H1 (cell line): ENCODE measurements at regions not wholly inside any gene's neighbourhood (a gene's known extent, or its start where the extent isn't known, plus 50 kb on each side); places are given as distances from the start of the nearest gene placed in this dataset.

Experiments used
- CTCF ChIA-PET: fragments of 300-600 bp; sonication (Branson Sonifier 250); formaldehyde crosslinking; loops from one replicate; lab custom pipeline; 2021; ENCODE audit not compliant: partially characterized antibody; lab: Charles Lee
- POLR2A ChIA-PET: fragments of 300-600 bp; sonication (Branson Sonifier 250); formaldehyde crosslinking; loops from one replicate; lab custom pipeline; 2021; ENCODE audit warnings: inconsistent platforms; ENCODE audit not compliant: partially characterized antibody; lab: Charles Lee
- DNase-seq, 2 experiments: peaks; one replicate each; pipeline versions ENCODE4 v3.0.0 to v3.0.0-alpha.2; 2010 to 2022; ENCODE audit warnings: low spot score in 2 of 2, low read depth in 1 of 2, mixed read lengths in 1 of 2
- FAIRE-seq: peaks from 2 replicates; lab custom pipeline; 2011; peaks lifted over from hg19 to GRCh38; lab: Jason Lieb, UNC
- H2AFZ ChIP-seq: 2 replicates; pipeline ENCODE4 v1.8.1; 2012; ENCODE audit warnings: low read length, inconsistent platforms
- H2AK5ac ChIP-seq: 2 replicates; pipeline ENCODE4 v1.6.1; 2013; ENCODE audit warnings: low read depth, low read length
- H2BK120ac ChIP-seq: replicated peaks from 2 replicates; pipeline ENCODE3; 2013; ENCODE audit warnings: low read depth, low read length, inconsistent platforms
- H2BK12ac ChIP-seq: 2 replicates; pipeline ENCODE4 v1.6.1; 2013; ENCODE audit warnings: low read depth, low read length
- H2BK15ac ChIP-seq: 2 replicates; pipeline ENCODE4 v1.6.1; 2013; ENCODE audit warnings: low read length
- H2BK20ac ChIP-seq: 2 replicates; pipeline ENCODE4 v1.6.1; 2013; ENCODE audit warnings: low read length
- H2BK5ac ChIP-seq: 2 replicates; pipeline ENCODE4 v1.6.1; 2013; ENCODE audit warnings: low read depth, low read length
- H3K14ac ChIP-seq: 2 replicates; pipeline ENCODE4 v1.6.1; 2013; ENCODE audit warnings: inconsistent platforms; ENCODE audit not compliant: insufficient read length
- H3K18ac ChIP-seq: 2 replicates; pipeline ENCODE4 v1.6.1; 2013; ENCODE audit warnings: low read length; ENCODE audit errors: extremely low read depth
- H3K23ac ChIP-seq: 2 replicates; pipeline ENCODE4 v1.6.1; 2013; ENCODE audit warnings: inconsistent platforms; ENCODE audit not compliant: insufficient read length
- H3K23me2 ChIP-seq: 2 replicates; pipeline ENCODE4 v1.6.1; 2013; ENCODE audit warnings: low read depth, low read length
- H3K27ac ChIP-seq: 2 replicates; pipeline ENCODE4 v1.6.1; 2011; ENCODE audit warnings: low read depth, low read length, inconsistent platforms
- H3K27me3 ChIP-seq, 4 experiments: replicated peaks in 1 of 4; 1 replicate in 1 of 4; 2 replicates in 3 of 4; pipeline versions ENCODE4 v1.6.1 to v1.8.1; 2011 to 2013; ENCODE audit warnings: low read length in 3 of 4, mild to moderate bottlenecking in 3 of 4, inconsistent platforms in 2 of 4, mixed read lengths in 2 of 4, moderate library complexity in 1 of 4; ENCODE audit not compliant: control insufficient read depth in 3 of 4, insufficient read depth in 3 of 4; ENCODE audit errors: extremely low read depth in 1 of 4
- H3K36me3 ChIP-seq, 4 experiments: 2 replicates each; pipeline versions ENCODE4 v1.6.1 to v1.8.1; 2011 to 2013; ENCODE audit warnings: mild to moderate bottlenecking in 4 of 4, low read length in 3 of 4, moderate library complexity in 2 of 4, control low read depth in 1 of 4, inconsistent platforms in 1 of 4; ENCODE audit not compliant: insufficient read depth in 4 of 4, control insufficient read depth in 2 of 4
- H3K4ac ChIP-seq: replicated peaks from 2 replicates; pipeline ENCODE3; 2013; ENCODE audit warnings: low read length, low read depth, mixed read lengths, inconsistent platforms; ENCODE audit not compliant: insufficient read length
- H3K4me1 ChIP-seq, 4 experiments: replicated peaks in 1 of 4; 1 replicate in 1 of 4; 2 replicates in 3 of 4; pipeline versions ENCODE4 v1.6.1 to v1.8.1; 2011 to 2013; ENCODE audit warnings: low read length in 3 of 4, inconsistent platforms in 2 of 4, mixed read lengths in 1 of 4; ENCODE audit not compliant: insufficient read depth in 4 of 4, control insufficient read depth in 3 of 4
- H3K4me2 ChIP-seq, 2 experiments: 2 replicates each; pipeline versions ENCODE4 v1.6.1 to v1.8.1; 2011 to 2013; ENCODE audit warnings: low read depth in 2 of 2, low read length in 2 of 2, control low read depth in 1 of 2, inconsistent platforms in 1 of 2, mild to moderate bottlenecking in 1 of 2; ENCODE audit not compliant: insufficient read depth in 1 of 2
- H3K4me3 ChIP-seq, 4 experiments: fragments of 200-600, 300-600 bp in 1 of 4; sonication (generic), shearing (Covaris generic), sonication (Bioruptor Twin) in 1 of 4; 2 replicates each; pipeline versions ENCODE4 v1.5.1 to v1.8.1; 2011 to 2016; ENCODE audit warnings: low read length in 4 of 4, low read depth in 3 of 4, control low read depth in 2 of 4, inconsistent platforms in 2 of 4, mild to moderate bottlenecking in 2 of 4, mixed read lengths in 1 of 4, moderate library complexity in 1 of 4; ENCODE audit not compliant: insufficient read depth in 2 of 4; ENCODE audit errors: extremely low read depth in 1 of 4
- H3K56ac ChIP-seq: replicated peaks from 2 replicates; pipeline ENCODE3; 2013; ENCODE audit warnings: low read depth, mild to moderate bottlenecking, mixed read lengths, low read length, inconsistent platforms; ENCODE audit not compliant: insufficient read length
- H3K79me1 ChIP-seq: 2 replicates; pipeline ENCODE4 v1.6.1; 2013; ENCODE audit warnings: low read depth, low read length, control low read depth
- H3K79me2 ChIP-seq, 2 experiments: 2 replicates each; pipeline versions ENCODE4 v1.6.1 to v1.8.1; 2012 to 2013; ENCODE audit warnings: low read length in 2 of 2, mild to moderate bottlenecking in 2 of 2, inconsistent platforms in 1 of 2; ENCODE audit not compliant: insufficient read depth in 2 of 2, control insufficient read depth in 1 of 2
- H3K9ac ChIP-seq, 4 experiments: replicated peaks in 1 of 4; 1 replicate in 1 of 4; 2 replicates in 3 of 4; pipeline versions ENCODE4 v1.6.1 to v1.8.1; 2011 to 2013; ENCODE audit warnings: low read depth in 3 of 4, low read length in 3 of 4, control low read depth in 2 of 4, mild to moderate bottlenecking in 2 of 4, moderate library complexity in 2 of 4, inconsistent platforms in 1 of 4; ENCODE audit errors: extremely low read depth in 1 of 4
- H3K9me3 ChIP-seq, 2 experiments: 2 replicates each; pipeline versions ENCODE4 v1.6.1 to v1.8.1; 2012 to 2013; ENCODE audit warnings: mild to moderate bottlenecking in 2 of 2, moderate library complexity in 2 of 2, control low read depth in 1 of 2, inconsistent platforms in 1 of 2, low read depth in 1 of 2, low read length in 1 of 2, mixed read lengths in 1 of 2; ENCODE audit not compliant: insufficient read depth in 2 of 2
- H4K20me1 ChIP-seq, 2 experiments: replicated peaks in 1 of 2; 2 replicates each; pipeline versions ENCODE3 to v1.8.1; 2011 to 2013; ENCODE audit warnings: inconsistent platforms in 2 of 2, low read length in 2 of 2, mild to moderate bottlenecking in 1 of 2; ENCODE audit not compliant: insufficient read depth in 2 of 2, control insufficient read depth in 1 of 2
- H4K5ac ChIP-seq: 2 replicates; pipeline ENCODE4 v1.6.1; 2013; ENCODE audit warnings: low read length, low read depth, mixed read lengths, inconsistent platforms; ENCODE audit not compliant: insufficient read length
- H4K8ac ChIP-seq: 2 replicates; pipeline ENCODE4 v1.8.0; 2013; ENCODE audit warnings: mild to moderate bottlenecking, moderate library complexity, low read length, inconsistent platforms; ENCODE audit not compliant: insufficient read depth; ENCODE audit errors: extremely low read depth
- H4K91ac ChIP-seq: replicated peaks from 2 replicates; pipeline ENCODE3; 2013; ENCODE audit warnings: low read length, mixed read lengths, inconsistent platforms; ENCODE audit not compliant: insufficient read length
- CEBPB ChIP-seq: IDR thresholded peaks from 2 replicates; pipeline ENCODE4 v1.6.1; 2012; ENCODE audit warnings: low read depth, low read length
- CHD2 ChIP-seq: IDR thresholded peaks from 2 replicates; pipeline ENCODE4 v1.6.1; 2012; ENCODE audit warnings: low read length, improper control_type of control experiment
- EZH2 ChIP-seq: fragments of 200-600 bp; sonication (generic); IDR thresholded peaks from 2 replicates; pipeline ENCODE4 v1.7.1; 2012; ENCODE audit warnings: low read depth, mild to moderate bottlenecking, moderate library complexity, low read length, inconsistent platforms; ENCODE audit not compliant: severe bottlenecking
- FOSL1 ChIP-seq: IDR thresholded peaks from 2 replicates; pipeline ENCODE4 v1.6.1; 2011; ENCODE audit warnings: mild to moderate bottlenecking, low read depth, low read length, moderate library complexity; ENCODE audit not compliant: insufficient read depth
- JUND ChIP-seq: IDR thresholded peaks from 2 replicates; pipeline ENCODE4 v1.6.1; 2011; ENCODE audit warnings: mild to moderate bottlenecking, improper control_type of control experiment, low read length
- POU5F1 ChIP-seq: IDR thresholded peaks from 2 replicates; pipeline ENCODE4 v1.6.1; 2011; ENCODE audit warnings: low read depth, mild to moderate bottlenecking, low read length, moderate library complexity
- SIX5 ChIP-seq: IDR thresholded peaks from 2 replicates; pipeline ENCODE4 v1.6.1; 2011; ENCODE audit warnings: mild to moderate bottlenecking, low read depth, low read length
- SUZ12 ChIP-seq: fragments of 200-600 bp; sonication (generic); IDR thresholded peaks from 2 replicates; pipeline ENCODE4 v1.6.1; 2012; ENCODE audit warnings: mild to moderate bottlenecking, inconsistent platforms, low read length, moderate library complexity, mixed read lengths
- YY1 ChIP-seq: IDR thresholded peaks from 2 replicates; pipeline ENCODE4 v1.6.1; 2011; ENCODE audit warnings: low read depth, mild to moderate bottlenecking, low read length
- TF ChIP-seq, protein P1 (sequence below): IDR thresholded peaks from 2 replicates; pipeline ENCODE4 v1.6.1; 2011; ENCODE audit warnings: low read depth, mild to moderate bottlenecking, low read length; ENCODE audit not compliant: insufficient read depth

DNA sequence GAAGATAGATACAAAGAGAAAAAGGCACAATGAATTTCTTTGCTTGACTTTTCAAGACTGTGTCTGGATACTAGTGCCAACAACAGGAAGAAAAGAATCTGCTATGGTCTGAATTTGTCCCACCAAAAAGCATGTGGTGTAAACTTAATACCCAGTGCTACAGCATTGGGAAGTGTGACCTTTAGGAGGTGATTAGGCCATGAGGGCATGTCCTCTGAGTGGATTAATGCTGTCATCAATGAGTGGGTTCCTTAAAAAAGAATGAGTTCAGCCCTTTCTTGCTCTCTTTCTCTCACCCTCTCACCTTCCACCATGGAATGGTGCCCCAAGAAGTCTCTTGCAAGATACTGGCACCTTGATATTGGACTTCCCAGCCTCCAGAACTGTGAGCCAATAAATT, 155.7 kb upstream of the GPRIN3 start:
- Histone ChIP-seq H3K36me3 (no peaks in the 10 kb centered on the region), H2BK5ac (no peak overlapping the region), H2AK5ac (no peak overlapping the region), H3K4me3 (no peak overlapping the region), H3K27me3 (no peaks in the 10 kb centered on the region), H2BK15ac (no peak overlapping the region), H3K18ac (no peak overlapping the region), H3K4ac (no peak overlapping the region), H2AFZ (no peak overlapping the region), H4K91ac (no peak overlapping the region), H3K56ac (no peak overlapping the region), H3K79me2 (no peaks in the 10 kb centered on the region), H3K14ac (no peak overlapping the region), H3K23me2 (no peaks in the 10 kb centered on the region), H3K4me2 (no peak overlapping the region), H2BK120ac (no peak overlapping the region), H3K4me1 (no peaks in the 10 kb centered on the region), H2BK12ac (no peak overlapping the region), H4K5ac (no peak overlapping the region), H4K20me1 (no peaks in the 10 kb centered on the region), H2BK20ac (no peak overlapping the region), H3K79me1 (no peaks in the 10 kb centered on the region), H4K8ac (no peak overlapping the region), H3K9me3 (no peaks in the 10 kb centered on the region), H3K27ac (no peak overlapping the region), H3K23ac (no peak overlapping the region), H3K9ac (no peak overlapping the region)
- no peak for DNase-seq
- TF ChIP-seq POU5F1 (no peak), CHD2 (no peak), SUZ12 (no peak), CEBPB (no peak), JUND (no peak), SIX5 (no peak), YY1 (no peak), FOSL1 (no peak), EZH2 (no peak)
- TF ChIP-seq, protein P1, sequence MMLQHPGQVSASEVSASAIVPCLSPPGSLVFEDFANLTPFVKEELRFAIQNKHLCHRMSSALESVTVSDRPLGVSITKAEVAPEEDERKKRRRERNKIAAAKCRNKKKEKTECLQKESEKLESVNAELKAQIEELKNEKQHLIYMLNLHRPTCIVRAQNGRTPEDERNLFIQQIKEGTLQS, result no peak
- POLR2A ChIA-PET, result no interaction called here
- FAIRE-seq, result no peak
- CTCF ChIA-PET, result no interaction called here
